OCI-LY7 (cell line): ENCODE measurements at regions not wholly inside any gene's neighbourhood (a gene's known extent, or its start where the extent isn't known, plus 50 kb on each side); places are given as distances from the start of the nearest gene placed in this dataset.

Experiments
- BruUV-seq: library from RNA; stranded (reverse); fragments of 400-500 nt; replicated peaks from 2 replicates; lab custom pipeline; 2021; lab: Mats Ljungman, UMichigan
- CTCF ChIA-PET: fragments of 300-600 bp; sonication (Branson Sonifier 250); formaldehyde crosslinking; loops from one replicate; lab custom pipeline; 2022; ENCODE audit warnings: antibody characterized with exemption; ENCODE audit not compliant: unreplicated experiment; lab: Charles Lee
- POLR2A ChIA-PET: fragments of 300-600 bp; sonication (Branson Sonifier 250); formaldehyde crosslinking; loops from one replicate; lab custom pipeline; 2022; ENCODE audit warnings: antibody characterized with exemption; lab: Charles Lee
- DNase-seq: peaks from one replicate; pipeline ENCODE4 v3.0.0-alpha.2; 2015; ENCODE audit warnings: low spot score
- H2AFZ ChIP-seq: fragments of 200-600 bp; sonication (generic), shearing (Covaris generic); 2 replicates; pipeline ENCODE4 v1.6.1; 2014; ENCODE audit warnings: mild to moderate bottlenecking, antibody characterized with exemption, low read length, moderate library complexity
- H3K27ac ChIP-seq: fragments of 200-600 bp; sonication (generic); 2 replicates; pipeline ENCODE4 v1.5.1; 2014; ENCODE audit warnings: mixed run types, low read depth, mild to moderate bottlenecking, moderate library complexity, low read length, inconsistent platforms; ENCODE audit not compliant: poor library complexity, severe bottlenecking
- H3K36me3 ChIP-seq: fragments of 200-600 bp; sonication (generic); 2 replicates; pipeline ENCODE4 v1.6.1; 2014; ENCODE audit warnings: mild to moderate bottlenecking, antibody characterized with exemption, low read length, moderate library complexity, mixed read lengths; ENCODE audit not compliant: insufficient read depth
- H3K4me1 ChIP-seq: fragments of 200-600 bp; sonication (generic); 2 replicates; pipeline ENCODE4 v1.5.1; 2014; ENCODE audit warnings: mild to moderate bottlenecking, low read length; ENCODE audit not compliant: insufficient read depth, poor library complexity, severe bottlenecking
- H3K4me2 ChIP-seq: fragments of 200-600 bp; sonication (generic); 2 replicates; pipeline ENCODE4 v1.6.1; 2014; ENCODE audit warnings: mild to moderate bottlenecking, low read length
- H3K4me3 ChIP-seq: fragments of 200-600 bp; sonication (generic); 2 replicates; pipeline ENCODE4 v1.5.1; 2014; ENCODE audit warnings: mild to moderate bottlenecking, low read depth, low read length; ENCODE audit not compliant: poor library complexity, severe bottlenecking
- H3K79me2 ChIP-seq: fragments of 200-600 bp; sonication (generic); 2 replicates; pipeline ENCODE4 v1.6.1; 2016; ENCODE audit warnings: low read depth, mild to moderate bottlenecking, low read length, moderate library complexity, mixed read lengths; ENCODE audit not compliant: insufficient read depth
- H3K9me2 ChIP-seq: fragments of 200-600 bp; sonication (generic); 2 replicates; pipeline ENCODE4 v1.6.1; 2016; ENCODE audit warnings: mild to moderate bottlenecking, low read length, mixed read lengths; ENCODE audit not compliant: insufficient read depth
- H3K9me3 ChIP-seq: fragments of 200-600 bp; sonication (generic); 2 replicates; pipeline ENCODE4 v1.6.1; 2014; ENCODE audit warnings: mild to moderate bottlenecking, mixed run types, low read length, mixed read lengths
- H4K20me1 ChIP-seq: fragments of 200-600 bp; sonication (generic); 2 replicates; pipeline ENCODE4 v1.6.1; 2014; ENCODE audit warnings: mild to moderate bottlenecking, antibody characterized with exemption, low read length, moderate library complexity, mixed read lengths; ENCODE audit not compliant: insufficient read depth
- CTCF ChIP-seq: fragments of 200-600 bp; sonication (generic); conservative IDR thresholded peaks from 2 replicates; pipeline ENCODE4 v1.5.1; 2014; ENCODE audit warnings: mild to moderate bottlenecking, antibody characterized with exemption, low read length, moderate library complexity, mixed read lengths
- EZH2phosphoT487 ChIP-seq: fragments of 200-600 bp; sonication (generic); IDR thresholded peaks from 2 replicates; pipeline ENCODE4 v1.6.1; 2018; ENCODE audit warnings: low read depth, borderline replicate concordance, mild to moderate bottlenecking, mixed run types, antibody characterized with exemption, low read length, moderate library complexity, mixed read lengths
- intact Hi-C: fragments of 100-400 bp; cut with micrococcal nuclease; formaldehyde crosslinking; loops from one replicate; pipeline ENCODE4 v1.10.0; 2022; ENCODE audit not compliant: unreplicated experiment

GRCh38 chr13:97834250-97834649 lies 119.2 kb upstream of the IPO5 start:
- CTCF ChIA-PET, result no interaction called here
- POLR2A ChIA-PET, result no interaction called here
- H3K79me2 ChIP-seq, result no peaks in the 10 kb centered on the region
- no TSS peak for BruUV-seq
- no peaks in the 10 kb centered on the region for H3K4me1 ChIP-seq
- H3K4me2 ChIP-seq, result no peak overlapping the region
- H3K27ac ChIP-seq, result no peak overlapping the region
- H3K36me3 ChIP-seq, result no peaks in the 10 kb centered on the region
- no peak for TF ChIP-seq EZH2phosphoT487
- no peak for TF ChIP-seq CTCF
- H3K9me3 ChIP-seq, result no peaks in the 10 kb centered on the region
- intact Hi-C loops, result no loop called here
- no peaks in the 10 kb centered on the region for H4K20me1 ChIP-seq
- no peak overlapping the region for H2AFZ ChIP-seq
- no peak overlapping the region for H3K4me3 ChIP-seq
- DNase-seq, result no peak
- H3K9me2 ChIP-seq, result no peaks in the 10 kb centered on the region

GRCh38 chr13:97843189-97843588 lies 110.3 kb upstream of the IPO5 start:
- no peaks in the 10 kb centered on the region for H3K9me3 ChIP-seq
- H3K4me2 ChIP-seq, result no peak overlapping the region
- no TSS peak for BruUV-seq
- no peaks in the 10 kb centered on the region for H3K79me2 ChIP-seq
- H3K36me3 ChIP-seq, result no peaks in the 10 kb centered on the region
- ChIA-PET CTCF (no interaction called here), POLR2A (interaction anchor here (0.6 kb wide), 1 partner anchor 16 kb away, joined by 3 read pairs; no protein-coding TSS in a partner anchor)
- H3K4me3 ChIP-seq, result no peak overlapping the region
- H2AFZ ChIP-seq, result no peak overlapping the region
- no peaks in the 10 kb centered on the region for H3K9me2 ChIP-seq
- no peak for TF ChIP-seq CTCF
- no peak for TF ChIP-seq EZH2phosphoT487
- DNase-seq, result no peak
- no peaks in the 10 kb centered on the region for H4K20me1 ChIP-seq
- intact Hi-C loops, result no loop called here
- no peak overlapping the region for H3K27ac ChIP-seq
- no peaks in the 10 kb centered on the region for H3K4me1 ChIP-seq

GRCh38 chr13:97844151-97844550 lies 109.3 kb upstream of the IPO5 start:
- Histone ChIP-seq H3K4me2 (no peak overlapping the region), H3K4me1 (no peaks in the 10 kb centered on the region), H3K9me3 (no peaks in the 10 kb centered on the region), H3K79me2 (no peaks in the 10 kb centered on the region), H4K20me1 (no peaks in the 10 kb centered on the region), H3K36me3 (no peaks in the 10 kb centered on the region), H3K27ac (no peak overlapping the region), H3K9me2 (no peaks in the 10 kb centered on the region), H3K4me3 (no peak overlapping the region), H2AFZ (no peak overlapping the region)
- ChIA-PET POLR2A (no interaction called here), CTCF (no interaction called here)
- TF ChIP-seq EZH2phosphoT487, result no peak
- intact Hi-C loops, result no loop called here
- no TSS peak for BruUV-seq
- DNase-seq, result no peak
